ENCODE measurements at regions not wholly inside any gene's neighbourhood (a gene's known extent, or its start where the extent isn't known, plus 50 kb on each side); places are given as distances from the start of the nearest gene placed in this dataset.

DNA sequence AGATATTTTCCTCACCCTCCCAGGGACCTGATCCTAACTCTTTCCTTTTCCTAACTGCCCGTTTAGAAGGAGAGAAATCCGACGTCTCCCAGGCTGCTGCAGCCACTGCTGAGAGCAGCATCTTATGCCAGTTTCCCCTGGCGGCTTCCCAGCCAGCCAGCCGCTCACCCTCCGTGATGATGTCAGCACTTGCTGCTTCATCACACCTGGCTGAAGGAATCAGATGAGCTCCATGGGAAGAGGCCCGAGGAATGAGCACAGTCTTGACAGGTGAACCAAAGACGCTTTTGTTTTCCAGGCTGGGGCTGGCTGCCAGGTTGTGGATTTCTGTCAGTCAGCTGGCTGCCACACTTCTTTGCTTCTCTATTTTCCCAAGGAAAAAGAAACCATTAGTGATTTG, 445.1 kb upstream of the RBMS3 start:
- TF ChIP-seq, protein P1, sequence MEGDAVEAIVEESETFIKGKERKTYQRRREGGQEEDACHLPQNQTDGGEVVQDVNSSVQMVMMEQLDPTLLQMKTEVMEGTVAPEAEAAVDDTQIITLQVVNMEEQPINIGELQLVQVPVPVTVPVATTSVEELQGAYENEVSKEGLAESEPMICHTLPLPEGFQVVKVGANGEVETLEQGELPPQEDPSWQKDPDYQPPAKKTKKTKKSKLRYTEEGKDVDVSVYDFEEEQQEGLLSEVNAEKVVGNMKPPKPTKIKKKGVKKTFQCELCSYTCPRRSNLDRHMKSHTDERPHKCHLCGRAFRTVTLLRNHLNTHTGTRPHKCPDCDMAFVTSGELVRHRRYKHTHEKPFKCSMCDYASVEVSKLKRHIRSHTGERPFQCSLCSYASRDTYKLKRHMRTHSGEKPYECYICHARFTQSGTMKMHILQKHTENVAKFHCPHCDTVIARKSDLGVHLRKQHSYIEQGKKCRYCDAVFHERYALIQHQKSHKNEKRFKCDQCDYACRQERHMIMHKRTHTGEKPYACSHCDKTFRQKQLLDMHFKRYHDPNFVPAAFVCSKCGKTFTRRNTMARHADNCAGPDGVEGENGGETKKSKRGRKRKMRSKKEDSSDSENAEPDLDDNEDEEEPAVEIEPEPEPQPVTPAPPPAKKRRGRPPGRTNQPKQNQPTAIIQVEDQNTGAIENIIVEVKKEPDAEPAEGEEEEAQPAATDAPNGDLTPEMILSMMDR (conservative IDR thresholded peaks at IDR 0.05; ENCODE audit: low read depth, low read length): no peak
- TF ChIP-seq EZH2 (IDR thresholded peaks at IDR 0.05; ENCODE audit: low read length, unreplicated experiment) (no peak), EZH2phosphoT487 (IDR thresholded peaks at IDR 0.05; ENCODE audit: borderline replicate concordance, low read length) (no peak)
